ENCODE measurements at regions not wholly inside any gene's neighbourhood (a gene's known extent, or its start where the extent isn't known, plus 50 kb on each side); places are given as distances from the start of the nearest gene placed in this dataset.

- TF ChIP-seq EP300 (IDR thresholded peaks at IDR 0.05) (no peak), POLR2A (IDR thresholded peaks at IDR 0.05) (no peak), POLR2AphosphoS5 (IDR thresholded peaks at IDR 0.05) (no peak)
- TF ChIP-seq, protein P1, sequence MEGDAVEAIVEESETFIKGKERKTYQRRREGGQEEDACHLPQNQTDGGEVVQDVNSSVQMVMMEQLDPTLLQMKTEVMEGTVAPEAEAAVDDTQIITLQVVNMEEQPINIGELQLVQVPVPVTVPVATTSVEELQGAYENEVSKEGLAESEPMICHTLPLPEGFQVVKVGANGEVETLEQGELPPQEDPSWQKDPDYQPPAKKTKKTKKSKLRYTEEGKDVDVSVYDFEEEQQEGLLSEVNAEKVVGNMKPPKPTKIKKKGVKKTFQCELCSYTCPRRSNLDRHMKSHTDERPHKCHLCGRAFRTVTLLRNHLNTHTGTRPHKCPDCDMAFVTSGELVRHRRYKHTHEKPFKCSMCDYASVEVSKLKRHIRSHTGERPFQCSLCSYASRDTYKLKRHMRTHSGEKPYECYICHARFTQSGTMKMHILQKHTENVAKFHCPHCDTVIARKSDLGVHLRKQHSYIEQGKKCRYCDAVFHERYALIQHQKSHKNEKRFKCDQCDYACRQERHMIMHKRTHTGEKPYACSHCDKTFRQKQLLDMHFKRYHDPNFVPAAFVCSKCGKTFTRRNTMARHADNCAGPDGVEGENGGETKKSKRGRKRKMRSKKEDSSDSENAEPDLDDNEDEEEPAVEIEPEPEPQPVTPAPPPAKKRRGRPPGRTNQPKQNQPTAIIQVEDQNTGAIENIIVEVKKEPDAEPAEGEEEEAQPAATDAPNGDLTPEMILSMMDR (IDR thresholded peaks at IDR 0.05): no peak
Observed at GRCh38 chr2:65921116-65921515, 488.7 kb upstream of the SPRED2 start.

Data from gastroesophageal sphincter (tissue), 3 donors.